22Rv1 (cell line): ENCODE measurements at regions not wholly inside any gene's neighbourhood (a gene's known extent, or its start where the extent isn't known, plus 50 kb on each side); places are given as distances from the start of the nearest gene placed in this dataset.

Source experiments
- H3K27ac ChIP-seq: fragments of 450-650 bp; 2 replicates; pipeline ENCODE4 v1.5.1; 2017
- CTCF ChIP-seq: fragments of 450-650 bp; IDR thresholded peaks from 2 replicates; pipeline ENCODE4 v1.5.1; 2017; ENCODE audit warnings: mild to moderate bottlenecking
- ZFX ChIP-seq: fragments of 450-650 bp; IDR thresholded peaks from 2 replicates; pipeline ENCODE4 v1.6.1; 2017; ENCODE audit warnings: antibody characterized with exemption, borderline replicate concordance

- TF ChIP-seq CTCF (no peak), ZFX (no peak)
- no peak overlapping the region for H3K27ac ChIP-seq
Observed at GRCh38 chr14:55766071-55766470, 186.1 kb downstream of the KTN1 start.

- H3K27ac ChIP-seq, result no peak overlapping the region
- TF ChIP-seq ZFX, result no peak
- TF ChIP-seq CTCF, result no peak
Observed at GRCh38 chr14:55767286-55767685, 187.3 kb downstream of the KTN1 start.

DNA sequence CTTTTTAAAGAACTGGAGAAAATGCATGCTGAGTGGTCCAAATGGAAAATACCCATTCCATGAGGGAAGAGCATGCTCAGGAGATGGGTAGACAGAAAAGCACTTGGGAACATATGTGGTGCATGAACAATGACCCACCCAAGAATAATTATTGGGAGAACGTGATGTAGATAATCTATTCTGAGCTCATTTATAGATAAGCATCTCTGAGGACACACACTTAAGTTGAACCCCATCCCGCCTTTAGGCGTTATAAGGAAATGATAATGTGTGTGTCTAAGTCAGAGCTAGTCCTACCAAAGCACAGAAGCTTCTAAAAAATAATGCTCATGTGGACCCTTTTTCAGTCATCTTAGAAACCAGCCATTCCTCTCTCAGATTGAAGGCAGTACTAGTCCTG lies 189.9 kb downstream of the KTN1 start:
- H3K27ac ChIP-seq, result no peak overlapping the region
- no peak for TF ChIP-seq ZFX
- TF ChIP-seq CTCF, result no peak

GRCh38 chr14:55771242-55771981 lies 191.4 kb downstream of the KTN1 start:
- no peak overlapping the region for H3K27ac ChIP-seq
- TF ChIP-seq CTCF, result no peak
- no peak for TF ChIP-seq ZFX

GRCh38 chr14:55772486-55772885 lies 192.5 kb downstream of the KTN1 start:
- TF ChIP-seq ZFX, result no peak
- TF ChIP-seq CTCF, result no peak
- no peak overlapping the region for H3K27ac ChIP-seq

- TF ChIP-seq CTCF, result no peak
- no peak for TF ChIP-seq ZFX
- H3K27ac ChIP-seq, result no peak overlapping the region
Observed at GRCh38 chr14:55773312-55773711, 193.3 kb downstream of the KTN1 start.

DNA sequence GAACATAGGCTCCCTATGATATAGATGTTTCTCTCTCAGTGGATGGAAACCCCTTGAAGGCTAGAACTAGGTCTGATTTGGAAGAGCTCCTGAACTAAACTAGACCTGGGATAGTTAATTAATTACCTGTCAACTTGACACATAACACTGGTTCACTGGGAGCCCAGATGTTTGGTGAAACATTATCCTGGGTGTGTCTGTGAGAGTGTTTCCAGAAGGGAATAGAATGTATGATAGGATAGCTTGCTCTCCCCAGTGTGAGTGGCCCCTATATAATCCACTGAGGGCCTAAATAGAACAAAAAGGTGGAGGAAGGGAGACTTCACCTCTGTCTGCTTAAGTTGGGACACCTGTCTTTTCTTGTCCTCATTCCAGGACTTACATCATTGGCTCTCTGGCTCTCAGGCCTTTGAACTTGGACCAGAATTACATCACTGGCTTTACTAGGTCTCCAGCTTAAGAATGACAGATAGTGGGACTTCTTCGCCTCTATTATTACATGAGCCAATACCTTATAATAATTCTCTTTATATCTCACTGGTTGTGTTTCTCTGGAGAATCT lies 194.1 kb downstream of the KTN1 start:
- no peak overlapping the region for H3K27ac ChIP-seq
- no peak for TF ChIP-seq CTCF
- no peak for TF ChIP-seq ZFX
